SK-N-SH (cell line): ENCODE measurements at regions not wholly inside any gene's neighbourhood (a gene's known extent, or its start where the extent isn't known, plus 50 kb on each side); places are given as distances from the start of the nearest gene placed in this dataset.

Source experiments
- CTCF ChIA-PET: fragments of 300-600, 350-600 bp; formaldehyde crosslinking; extraction: SDS; loops from one replicate; lab custom pipeline; 2021; lab: Yijun Ruan, JAX
- POLR2A ChIA-PET: fragments of 350-600 bp; sonication (Branson Sonifier 250); formaldehyde crosslinking; extraction: SDS; loops from one replicate; lab custom pipeline; 2020; ENCODE audit warnings: antibody characterized with exemption, inconsistent platforms; lab: Yijun Ruan, JAX
- DNase-seq: peaks from one replicate; pipeline ENCODE4 v3.0.0; 2012
- H2AFZ ChIP-seq: fragments of 200-600 bp; sonication (generic); 2 replicates; pipeline ENCODE4 v1.8.1; 2016; ENCODE audit warnings: antibody characterized with exemption, mild to moderate bottlenecking, low read depth
- H3F3A ChIP-seq: fragments of 200-600 bp; sonication (generic); replicated peaks from 2 replicates; pipeline ENCODE3; 2016; ENCODE audit warnings: antibody characterized with exemption, mild to moderate bottlenecking; ENCODE audit not compliant: insufficient read depth
- H3K27ac ChIP-seq, 2 experiments: fragments of 200-500 bp in 1 of 2; fragments of 200-600 bp in 1 of 2; sonication (Bioruptor generic) in 1 of 2; sonication (generic), shearing (Covaris generic) in 1 of 2; 2 replicates each; pipeline versions ENCODE4 v1.5.1 to v1.6.1; 2014 to 2016; ENCODE audit warnings: low read depth in 2 of 2, inconsistent platforms in 1 of 2, low read length in 1 of 2, mild to moderate bottlenecking in 1 of 2, mixed read lengths in 1 of 2
- H3K27me3 ChIP-seq: fragments of 200-600 bp; sonication (generic), shearing (Covaris generic); 2 replicates; pipeline ENCODE4 v1.6.1; 2016; ENCODE audit warnings: mixed run types; ENCODE audit not compliant: insufficient read depth
- H3K36me3 ChIP-seq, 2 experiments: fragments of 200-500 bp in 1 of 2; fragments of 200-600 bp in 1 of 2; sonication (Bioruptor generic) in 1 of 2; sonication (generic) in 1 of 2; replicated peaks in 1 of 2; 2 replicates each; pipeline versions ENCODE3 to v1.5.1; 2014 to 2016; ENCODE audit warnings: low read length in 1 of 2, mild to moderate bottlenecking in 1 of 2; ENCODE audit not compliant: insufficient read depth in 2 of 2, control insufficient read depth in 1 of 2
- H3K4me1 ChIP-seq, 2 experiments: fragments of 200-500 bp in 1 of 2; fragments of 200-600 bp in 1 of 2; sonication (Bioruptor generic) in 1 of 2; sonication (generic), shearing (Covaris generic) in 1 of 2; 2 replicates each; pipeline versions ENCODE4 v1.5.1 to v1.6.1; 2014 to 2016; ENCODE audit warnings: low read depth in 1 of 2, low read length in 1 of 2, mixed run types in 1 of 2; ENCODE audit not compliant: insufficient read depth in 2 of 2, control insufficient read depth in 1 of 2
- H3K4me2 ChIP-seq: fragments of 200-600 bp; sonication (generic), shearing (Covaris generic); 2 replicates; pipeline ENCODE4 v1.6.1; 2017; ENCODE audit warnings: mixed run types
- H3K4me3 ChIP-seq, 2 experiments: fragments of 200-500 bp in 1 of 2; fragments of 200-600 bp in 1 of 2; sonication (Bioruptor generic) in 1 of 2; sonication (generic), shearing (Covaris generic) in 1 of 2; 2 replicates each; pipeline versions ENCODE4 v1.5.1 to v1.8.1; 2014 to 2016; ENCODE audit warnings: low read depth in 2 of 2, inconsistent platforms in 1 of 2, low read length in 1 of 2, mild to moderate bottlenecking in 1 of 2, mixed read lengths in 1 of 2, moderate library complexity in 1 of 2
- H3K79me2 ChIP-seq: fragments of 200-600 bp; sonication (generic); 2 replicates; pipeline ENCODE4 v1.8.1; 2017; ENCODE audit warnings: mild to moderate bottlenecking; ENCODE audit not compliant: insufficient read depth
- H3K9ac ChIP-seq: fragments of 200-600 bp; sonication (generic); 2 replicates; pipeline ENCODE4 v1.6.1; 2017; ENCODE audit warnings: mixed run types
- H3K9me2 ChIP-seq: fragments of 200-600 bp; sonication (generic); 2 replicates; pipeline ENCODE4 v1.6.1; 2017; ENCODE audit warnings: mixed run types
- H3K9me3 ChIP-seq: fragments of 200-600 bp; sonication (generic); 2 replicates; pipeline ENCODE4 v1.6.1; 2017; ENCODE audit warnings: mixed run types, mild to moderate bottlenecking, moderate library complexity
- H4K20me1 ChIP-seq: fragments of 200-600 bp; sonication (generic); 2 replicates; pipeline ENCODE4 v1.6.1; 2017; ENCODE audit warnings: mild to moderate bottlenecking, mixed run types; ENCODE audit not compliant: insufficient read depth
- CHD2 ChIP-seq: fragments of 150-350 bp; IDR thresholded peaks from 2 replicates; pipeline ENCODE4 v1.6.1; 2018; ENCODE audit warnings: low read length; ENCODE audit not compliant: partially characterized antibody
- EZH2phosphoT487 ChIP-seq: fragments of 200-600 bp; sonication (generic); IDR thresholded peaks from 2 replicates; pipeline ENCODE4 v1.6.1; 2017; ENCODE audit warnings: low read depth, mixed run types, mild to moderate bottlenecking, antibody characterized with exemption, moderate library complexity, borderline replicate concordance
- FOSL2 ChIP-seq: IDR thresholded peaks from 2 replicates; pipeline ENCODE4 v1.4.0; 2012; ENCODE audit warnings: low read depth, mild to moderate bottlenecking, moderate library complexity, borderline replicate concordance
- JUND ChIP-seq: IDR thresholded peaks from 2 replicates; pipeline ENCODE4 v1.4.0; 2012
- MAX ChIP-seq: IDR thresholded peaks from 2 replicates; pipeline ENCODE4 v1.4.0; 2012; ENCODE audit warnings: low read depth
- MEF2A ChIP-seq: IDR thresholded peaks from 2 replicates; pipeline ENCODE4 v1.4.0; 2012; ENCODE audit warnings: low read depth, borderline replicate concordance
- NRF1 ChIP-seq: IDR thresholded peaks from 2 replicates; pipeline ENCODE4 v1.6.1; 2012; ENCODE audit warnings: low read depth, mild to moderate bottlenecking, low read length
- RCOR1 ChIP-seq: fragments of 150-350 bp; IDR thresholded peaks from 2 replicates; pipeline ENCODE4 v1.6.1; 2017; ENCODE audit warnings: antibody characterized with exemption, low read length
- SIN3A ChIP-seq: IDR thresholded peaks from 2 replicates; pipeline ENCODE4 v1.6.1; 2012; ENCODE audit warnings: low read depth, mild to moderate bottlenecking, low read length, moderate library complexity, borderline replicate concordance
- TAF1 ChIP-seq: IDR thresholded peaks from 2 replicates; pipeline ENCODE4 v1.6.1; 2012; ENCODE audit warnings: low read depth, mild to moderate bottlenecking, low read length, moderate library complexity, borderline replicate concordance
- USF2 ChIP-seq: fragments of 150-350 bp; IDR thresholded peaks from 2 replicates; pipeline ENCODE4 v1.6.1; 2017; ENCODE audit warnings: antibody characterized with exemption, low read length, low read depth, borderline replicate concordance
- ZBTB33 ChIP-seq: IDR thresholded peaks from 2 replicates; pipeline ENCODE4 v1.4.0; 2012; ENCODE audit warnings: low read depth, borderline replicate concordance
- WGBS: methylation state at CpG from one replicate; pipeline ENCODE4 v1.1.6; 2017; ENCODE audit warnings: low lambda C conversion rate; 5-methylcytosine and 5-hydroxymethylcytosine counted together

DNA sequence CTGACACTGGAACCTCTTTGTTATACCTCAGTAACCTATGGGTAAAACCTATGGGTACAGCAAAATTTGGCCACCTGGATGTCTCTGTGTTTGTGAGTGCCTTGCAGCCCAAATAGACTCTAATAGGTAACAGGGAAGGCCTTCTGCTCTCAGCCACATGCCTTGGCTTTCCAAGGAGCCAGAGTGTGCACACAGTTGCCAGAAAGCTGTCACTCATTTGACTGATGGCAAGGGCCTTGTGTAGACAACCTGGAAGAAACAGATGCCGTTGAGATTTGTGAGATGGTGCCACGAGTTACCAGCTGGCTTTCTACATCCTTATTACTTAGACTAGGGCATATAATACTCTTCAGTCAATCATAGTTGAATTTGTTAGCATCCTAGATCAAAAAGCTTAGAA, 90.1 kb upstream of the RAB12 start:
- Histone ChIP-seq H3K4me1 (no peaks in the 10 kb centered on the region), H3K4me3 (no peak overlapping the region), H3K4me2 (no peak overlapping the region), H3K36me3 (no peaks in the 10 kb centered on the region), H4K20me1 (no peaks in the 10 kb centered on the region), H2AFZ (no peak overlapping the region), H3K27ac (no peak overlapping the region), H3K79me2 (no peaks in the 10 kb centered on the region), H3K9me2 (no peaks in the 10 kb centered on the region), H3K9ac (no peak overlapping the region), H3F3A (no peaks in the 10 kb centered on the region), H3K9me3 (no peaks in the 10 kb centered on the region), H3K27me3 (no peaks in the 10 kb centered on the region)
- POLR2A ChIA-PET = no interaction called here
- DNase-seq = no peak
- CTCF ChIA-PET = no interaction called here
- 10% methylated on average over 2 of the region's 2 CpGs for WGBS
- TF ChIP-seq MAX (no peak), NRF1 (no peak), SIN3A (no peak), MEF2A (no peak), RCOR1 (no peak)

GRCh38 chr18:8520266-8520665, 89.0 kb upstream of the RAB12 start:
- no peak for DNase-seq
- Histone ChIP-seq H3K9me2 (no peaks in the 10 kb centered on the region), H3K27me3 (no peaks in the 10 kb centered on the region), H3K4me1 (no peaks in the 10 kb centered on the region)
- TF ChIP-seq CHD2 (no peak), FOSL2 (no peak), EZH2phosphoT487 (no peak), TAF1 (no peak)
- TF ChIP-seq, all 33 proteins: peak for 0
- CTCF ChIA-PET = no interaction called here
- Histone ChIP-seq H3K4me3 (no peak overlapping the region), H3K36me3 (no peaks in the 10 kb centered on the region), H2AFZ (no peak overlapping the region), H3K79me2 (no peaks in the 10 kb centered on the region), H4K20me1 (no peaks in the 10 kb centered on the region), H3K27ac (no peak overlapping the region), H3K9ac (no peak overlapping the region), H3K4me2 (no peak overlapping the region), H3K9me3 (no peaks in the 10 kb centered on the region), H3F3A (no peaks in the 10 kb centered on the region)
- WGBS = 30% methylated on average over 1 of the region's 1 CpG
- POLR2A ChIA-PET = no interaction called here

DNA sequence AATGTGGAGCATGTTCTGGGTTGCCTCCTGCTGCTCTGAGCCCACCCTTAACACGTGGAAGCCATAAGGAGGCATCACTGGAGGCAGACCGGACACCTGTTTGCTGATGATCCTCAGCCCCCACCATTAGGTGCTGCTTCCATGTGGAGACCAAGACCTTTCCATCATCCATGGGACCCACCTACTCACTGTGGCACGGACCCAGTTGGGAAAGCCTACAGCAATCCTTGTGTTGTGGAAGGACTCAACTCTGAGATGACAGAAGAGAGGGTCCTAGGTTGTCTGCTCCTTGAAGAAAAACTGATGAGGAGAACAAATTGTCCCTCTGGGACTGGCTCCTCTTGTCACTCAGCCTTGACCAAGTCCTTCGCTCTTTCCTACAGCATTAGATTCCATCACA, 86.5 kb upstream of the RAB12 start:
- H4K20me1 ChIP-seq = no peaks in the 10 kb centered on the region
- no peak overlapping the region for H3K4me3 ChIP-seq
- no peak overlapping the region for H2AFZ ChIP-seq
- no peak overlapping the region for H3K27ac ChIP-seq
- no peaks in the 10 kb centered on the region for H3K4me1 ChIP-seq
- H3K4me2 ChIP-seq = no peak overlapping the region
- no peak overlapping the region for H3K9ac ChIP-seq
- H3K9me2 ChIP-seq = no peaks in the 10 kb centered on the region
- TF ChIP-seq JUND = no peak
- TF ChIP-seq USF2 = no peak
- no peak for TF ChIP-seq ZBTB33
- no peaks in the 10 kb centered on the region for H3K79me2 ChIP-seq
- 7% methylated on average over 3 of the region's 4 CpGs for WGBS
- ChIA-PET CTCF (interaction anchor here (2.0 kb wide), 1 partner anchor 43 kb away, joined by 6 read pairs; no protein-coding TSS in a partner anchor), POLR2A (no interaction called here)
- no peaks in the 10 kb centered on the region for H3F3A ChIP-seq
- no peaks in the 10 kb centered on the region for H3K36me3 ChIP-seq
- no peaks in the 10 kb centered on the region for H3K9me3 ChIP-seq
- H3K27me3 ChIP-seq = no peaks in the 10 kb centered on the region
- DNase-seq = no peak
